ENCODE measurements at regions not wholly inside any gene's neighbourhood (a gene's known extent, or its start where the extent isn't known, plus 50 kb on each side); places are given as distances from the start of the nearest gene placed in this dataset.

GRCh38 chr1:230501849-230502248 lies 75.7 kb upstream of the PGBD5 start:
- DNase-seq = no peak
- Histone ChIP-seq H3K4me1 (ENCODE audit: control insufficient read depth, insufficient read depth, low read length) (no peaks in the 10 kb centered on the region), H4K8ac (ENCODE audit: low read depth in 2 of 2, low read length in 2 of 2) (no peak overlapping the region), H2BK5ac (ENCODE audit: low read depth, low read length, poor library complexity, severe bottlenecking) (no peak overlapping the region), H3K36me3 (ENCODE audit: control insufficient read depth, insufficient read depth, low read length) (no peaks in the 10 kb centered on the region), H2BK15ac (ENCODE audit: low read depth, low read length) (no peak overlapping the region), H4K5ac (ENCODE audit: low read depth, low read length) (no peak overlapping the region), H2AK9ac (replicated peaks; ENCODE audit: low read depth, low read length, poor library complexity) (no peak overlapping the region), H3K18ac (ENCODE audit: low read depth, low read length) (no peak overlapping the region), H3K56ac (ENCODE audit: extremely low read depth, insufficient read depth, low read length) (no peak overlapping the region), H2AK5ac (ENCODE audit: low read depth, low read length) (no peak overlapping the region), H2BK20ac (ENCODE audit: low read depth, low read length) (no peak overlapping the region), H3K4me2 (ENCODE audit: low read depth, low read length) (no peak overlapping the region), H3K4ac (ENCODE audit: low read depth, low read length) (no peak overlapping the region), H3K14ac (replicated peaks; ENCODE audit: low read depth, low read length) (no peak overlapping the region), H4K91ac (ENCODE audit: insufficient read depth, low read depth, low read length) (no peak overlapping the region), H3K27ac (ENCODE audit: insufficient read depth, low read length) (no peak overlapping the region), H3K27me3 (ENCODE audit: control insufficient read depth, insufficient read depth, low read length) (no peaks in the 10 kb centered on the region), H3K23ac (ENCODE audit: low read depth, low read length) (no peak overlapping the region), H2BK120ac (ENCODE audit: low read depth, low read length) (no peak overlapping the region), H3K9me1 (ENCODE audit: insufficient read depth, low read length) (no peaks in the 10 kb centered on the region), H3K4me3 (ENCODE audit: insufficient read depth, low read depth, low read length) (no peak overlapping the region), H3K79me1 (ENCODE audit: low read depth in 1 of 2, low read length in 2 of 2) (no peaks in the 10 kb centered on the region), H4K20me1 (ENCODE audit: insufficient read depth, low read length) (no peaks in the 10 kb centered on the region), H3K9ac (ENCODE audit: low read depth, low read length) (no peak overlapping the region), H3K9me3 (ENCODE audit: control insufficient read depth, insufficient read depth, low read length) (no peaks in the 10 kb centered on the region; the same call in 1 of the 2 replicates), H2AFZ (replicated peaks; ENCODE audit: low read length, poor library complexity) (no peak overlapping the region)
- dilution Hi-C loops (cut with HindIII; ENCODE audit: low sequenced_read_pairs, unreplicated experiment) = no loop called here
- no peak for TF ChIP-seq SMC3 (IDR thresholded peaks at IDR 0.05; ENCODE audit: low read depth, low read length)
- peak; percentile 17; the same call in 1 of the 2 replicates for TF ChIP-seq USF2 (IDR thresholded peaks at IDR 0.05; ENCODE audit: low read depth, low read length)
- no TSS peak for BruUV-seq (replicated peaks)
- POLR2A ChIA-PET (ENCODE audit: unreplicated experiment) = no interaction called here
- WGBS, 2 experiments (ENCODE audit: extremely low coverage in 2 of 2, insufficient read length in 1 of 2) = no CpG with 5 or more reads among the region's 1 CpG
- intact Hi-C loops (cut with micrococcal nuclease) = no loop called here
- in situ Hi-C loops (cut with MboI; ENCODE audit: low sequenced_read_pairs) = no loop called here
- CTCF ChIA-PET = no interaction called here
- no peak for ATAC-seq (ENCODE audit: low read depth)
